Endothelial cell of umbilical vein (primary cell): ENCODE measurements at regions not wholly inside any gene's neighbourhood (a gene's known extent, or its start where the extent isn't known, plus 50 kb on each side); places are given as distances from the start of the nearest gene placed in this dataset.

Experiments
- BruUV-seq: library from RNA; stranded (reverse); fragments of 400-500 nt; replicated peaks from 2 replicates; lab custom pipeline; 2021; lab: Mats Ljungman, UMichigan
- CTCF ChIA-PET: fragments of 300-600, 350-600 bp; sonication (Branson Sonifier 250); formaldehyde crosslinking; loops from one replicate; lab custom pipeline; 2021; ENCODE audit warnings: antibody characterized with exemption, inconsistent platforms; lab: Charles Lee
- POLR2A ChIA-PET: fragments of 300-600, 350-600 bp; sonication (Branson Sonifier 250); formaldehyde crosslinking; loops from one replicate; lab custom pipeline; 2021; ENCODE audit warnings: antibody characterized with exemption, inconsistent platforms; lab: Charles Lee
- DNase-seq: peaks from one replicate; pipeline ENCODE4 v3.0.0-alpha.2; 2011; ENCODE audit warnings: low read depth, low spot score
- FAIRE-seq: peaks from 2 replicates; lab custom pipeline; 2011; peaks lifted over from hg19 to GRCh38; lab: Jason Lieb, UNC
- H2AFZ ChIP-seq: 2 replicates; pipeline ENCODE4 v1.6.0; 2012; ENCODE audit warnings: low read depth, low read length, control low read depth, inconsistent platforms
- H3K27ac ChIP-seq: 2 replicates; pipeline ENCODE4 v1.5.1; 2011; ENCODE audit warnings: low read depth, mild to moderate bottlenecking, control low read depth, low read length, moderate library complexity; ENCODE audit not compliant: insufficient read depth
- H3K27me3 ChIP-seq, 2 experiments: 2 replicates each; pipeline versions ENCODE4 v1.6.0 to v1.6.1; 2011; ENCODE audit warnings: low read length in 2 of 2, mixed read lengths in 1 of 2; ENCODE audit not compliant: control insufficient read depth in 2 of 2, insufficient read depth in 2 of 2
- H3K36me3 ChIP-seq, 2 experiments: 2 replicates in 1 of 2; 3 replicates in 1 of 2; pipeline ENCODE4 v1.5.1; 2011; ENCODE audit warnings: low read length in 2 of 2, mild to moderate bottlenecking in 1 of 2, moderate library complexity in 1 of 2; ENCODE audit not compliant: control insufficient read depth in 2 of 2, insufficient read depth in 2 of 2; ENCODE audit errors: extremely low read depth in 1 of 2
- H3K4me1 ChIP-seq: 3 replicates; pipeline ENCODE4 v1.5.1; 2011; ENCODE audit warnings: mild to moderate bottlenecking, low read length; ENCODE audit not compliant: control insufficient read depth, insufficient read depth; ENCODE audit errors: extremely low read depth
- H3K4me2 ChIP-seq: 2 replicates; pipeline ENCODE4 v1.6.1; 2011; ENCODE audit warnings: low read length, control low read depth, mixed read lengths; ENCODE audit not compliant: insufficient read depth
- H3K4me3 ChIP-seq, 3 experiments: fragments of 200-600 bp in 1 of 3; sonication (generic), shearing (Covaris generic) in 1 of 3; replicated peaks in 1 of 3; 2 replicates each; pipeline ENCODE4 v1.5.1; 2011 to 2016; ENCODE audit warnings: control low read depth in 3 of 3, low read length in 3 of 3, mild to moderate bottlenecking in 2 of 3, inconsistent platforms in 1 of 3, low read depth in 1 of 3, moderate library complexity in 1 of 3; ENCODE audit not compliant: insufficient read depth in 1 of 3
- H3K79me2 ChIP-seq: 2 replicates; pipeline ENCODE4 v1.6.0; 2012; ENCODE audit warnings: low read length, inconsistent platforms; ENCODE audit not compliant: control insufficient read depth, insufficient read depth
- H3K9ac ChIP-seq: replicated peaks from 2 replicates; pipeline ENCODE3; 2011; ENCODE audit warnings: low read length, control low read depth; ENCODE audit not compliant: insufficient read depth; ENCODE audit errors: extremely low read depth
- H3K9me1 ChIP-seq: replicated peaks from 3 replicates; pipeline ENCODE4 v1.6.0; 2011; ENCODE audit warnings: mild to moderate bottlenecking, low read length; ENCODE audit not compliant: control insufficient read depth, insufficient read depth; ENCODE audit errors: extremely low read depth
- H3K9me3 ChIP-seq: replicated peaks from 2 replicates; pipeline ENCODE4 v1.5.1; 2012; ENCODE audit warnings: low read length, inconsistent platforms; ENCODE audit not compliant: control insufficient read depth, insufficient read depth
- H4K20me1 ChIP-seq: replicated peaks from 2 replicates; pipeline ENCODE3; 2011; ENCODE audit warnings: mild to moderate bottlenecking, low read length; ENCODE audit not compliant: control insufficient read depth, insufficient read depth; ENCODE audit errors: extremely low read depth
- EZH2 ChIP-seq: IDR thresholded peaks from 2 replicates; pipeline ENCODE4 v1.6.1; 2012; ENCODE audit warnings: borderline replicate concordance, low read depth, mild to moderate bottlenecking, moderate library complexity, low read length, inconsistent platforms; ENCODE audit not compliant: severe bottlenecking
- FOS ChIP-seq: IDR thresholded peaks from 2 replicates; pipeline ENCODE4 v1.6.1; 2011; ENCODE audit warnings: mild to moderate bottlenecking, low read length, moderate library complexity, borderline replicate concordance; ENCODE audit not compliant: insufficient read depth
- GATA2 ChIP-seq: IDR thresholded peaks from 2 replicates; pipeline ENCODE4 v1.7.0; 2011; ENCODE audit warnings: low read depth, mild to moderate bottlenecking, moderate library complexity, mixed read lengths, low read length; ENCODE audit not compliant: insufficient read length, insufficient read depth
- JUN ChIP-seq: IDR thresholded peaks from 2 replicates; pipeline ENCODE4 v1.6.1; 2011; ENCODE audit warnings: borderline replicate concordance, low read depth; ENCODE audit not compliant: insufficient read length, insufficient read depth
- MYC ChIP-seq: IDR thresholded peaks from one replicate; pipeline ENCODE4 v1.6.1; 2011; ENCODE audit warnings: mild to moderate bottlenecking, low read depth, low read length
- POLR2A ChIP-seq: IDR thresholded peaks from 2 replicates; pipeline ENCODE4 v1.6.1; 2012; ENCODE audit warnings: low read depth, mild to moderate bottlenecking, control low read depth, low read length
- POLR2AphosphoS5 ChIP-seq: IDR thresholded peaks from 2 replicates; pipeline ENCODE4 v1.6.1; 2012; ENCODE audit warnings: low read depth, mild to moderate bottlenecking, control low read depth, low read length, moderate library complexity; ENCODE audit not compliant: insufficient read depth
- dilution Hi-C: fragments of 300-500 bp; cut with MboI; formaldehyde crosslinking; loops from one replicate; pipeline ENCODE4 v1.15.0; 2019; ENCODE audit warnings: low sequenced_read_pairs; ENCODE audit not compliant: extremely low pct_ligation_motif_present
- intact Hi-C: fragments of 100-400 bp; cut with micrococcal nuclease; formaldehyde crosslinking; loops from one replicate; pipeline ENCODE4 v1.10.0; 2022
- TF ChIP-seq, protein P1 (sequence below), 2 donors: IDR thresholded peaks; 1 replicate in 1 of 2; 2 replicates in 1 of 2; pipeline ENCODE4 v1.5.1; 2011; ENCODE audit warnings: low read length in 2 of 2, mild to moderate bottlenecking in 2 of 2, moderate library complexity in 2 of 2, control low read depth in 1 of 2, inconsistent platforms in 1 of 2, low read depth in 1 of 2; ENCODE audit not compliant: insufficient read depth in 1 of 2; ENCODE audit errors: extremely low read depth in 1 of 2

DNA sequence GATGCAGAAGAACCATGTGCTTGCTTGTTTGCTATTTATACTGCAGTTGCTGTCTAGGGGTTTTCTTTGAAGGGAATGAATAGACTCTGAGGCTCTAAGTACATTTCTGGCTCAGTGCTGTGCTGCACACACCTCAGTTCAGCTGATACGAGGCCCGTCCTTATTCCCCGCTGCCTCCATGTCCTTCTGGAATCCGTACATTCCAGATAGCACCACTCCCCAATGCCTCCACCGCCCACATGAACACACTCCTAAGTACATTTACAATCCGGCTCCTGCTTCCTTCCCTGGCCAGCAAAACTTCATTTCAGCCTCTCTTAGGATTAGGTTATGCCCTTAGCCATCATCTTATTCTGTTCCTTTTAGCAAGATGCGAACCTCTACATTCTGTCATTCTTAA, 57.1 kb downstream of the KCNC4 start:
- Histone ChIP-seq H3K27me3 (peaks cover 10 to 11% of the 10 kb centered on the region in 2 experiments), H4K20me1 (no peaks in the 10 kb centered on the region), H3K9ac (no peak overlapping the region), H3K9me3 (no peaks in the 10 kb centered on the region), H2AFZ (no peak overlapping the region), H3K4me2 (no peak overlapping the region), H3K36me3 (no peaks in the 10 kb centered on the region), H3K9me1 (no peaks in the 10 kb centered on the region), H3K4me3 (no peak overlapping the region), H3K27ac (no peak overlapping the region), H3K79me2 (no peaks in the 10 kb centered on the region), H3K4me1 (peaks cover 11% of the 10 kb centered on the region)
- no TSS peak for BruUV-seq
- ChIA-PET CTCF (interaction anchor here (2.1 kb wide), 1 partner anchor 60 kb away, joined by 5 read pairs; no protein-coding TSS in a partner anchor), POLR2A (no interaction called here)
- intact Hi-C loops (loop anchor here (10.0 kb wide), 1 partner anchor 52 kb away; the partner anchor contains the start of gene KCNC4), dilution Hi-C loops (no loop called here)
- no peak for DNase-seq
- no peak for FAIRE-seq
- TF ChIP-seq EZH2: no peak
- no peak for TF ChIP-seq GATA2
- no peak for TF ChIP-seq MYC
- no peak for TF ChIP-seq JUN
- no peak for TF ChIP-seq POLR2AphosphoS5
- TF ChIP-seq, protein P1, sequence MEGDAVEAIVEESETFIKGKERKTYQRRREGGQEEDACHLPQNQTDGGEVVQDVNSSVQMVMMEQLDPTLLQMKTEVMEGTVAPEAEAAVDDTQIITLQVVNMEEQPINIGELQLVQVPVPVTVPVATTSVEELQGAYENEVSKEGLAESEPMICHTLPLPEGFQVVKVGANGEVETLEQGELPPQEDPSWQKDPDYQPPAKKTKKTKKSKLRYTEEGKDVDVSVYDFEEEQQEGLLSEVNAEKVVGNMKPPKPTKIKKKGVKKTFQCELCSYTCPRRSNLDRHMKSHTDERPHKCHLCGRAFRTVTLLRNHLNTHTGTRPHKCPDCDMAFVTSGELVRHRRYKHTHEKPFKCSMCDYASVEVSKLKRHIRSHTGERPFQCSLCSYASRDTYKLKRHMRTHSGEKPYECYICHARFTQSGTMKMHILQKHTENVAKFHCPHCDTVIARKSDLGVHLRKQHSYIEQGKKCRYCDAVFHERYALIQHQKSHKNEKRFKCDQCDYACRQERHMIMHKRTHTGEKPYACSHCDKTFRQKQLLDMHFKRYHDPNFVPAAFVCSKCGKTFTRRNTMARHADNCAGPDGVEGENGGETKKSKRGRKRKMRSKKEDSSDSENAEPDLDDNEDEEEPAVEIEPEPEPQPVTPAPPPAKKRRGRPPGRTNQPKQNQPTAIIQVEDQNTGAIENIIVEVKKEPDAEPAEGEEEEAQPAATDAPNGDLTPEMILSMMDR (IDR thresholded peaks at IDR 0.05; ENCODE audit: extremely low read depth in 1 of 2, insufficient read depth in 1 of 2, low read depth in 1 of 2, low read length in 2 of 2): no peak
- TF ChIP-seq POLR2A: no peak
- TF ChIP-seq FOS: no peak
